ENCODE measurements at regions not wholly inside any gene's neighbourhood (a gene's known extent, or its start where the extent isn't known, plus 50 kb on each side); places are given as distances from the start of the nearest gene placed in this dataset.
A peak's percentile ranks its signal among the peaks of the same experiment; 100 is the strongest.
"Not testable (repeated sequence)": the region's sequence is repeated elsewhere in the genome, so short reads cannot be mapped to it uniquely, and the experiment has no call there.

- H3K36me3 Mint-ChIP-seq (ENCODE audit: low read depth), result no peaks in the 10 kb centered on the region
- DNase-seq (ENCODE audit: low spot score), result no peak
- no peaks in the 10 kb centered on the region for H3K9me3 Mint-ChIP-seq
- no peaks in the 10 kb centered on the region for H3K4me1 Mint-ChIP-seq (ENCODE audit: low read depth)
- no peak overlapping the region for H3K27ac Mint-ChIP-seq
- H3K4me3 Mint-ChIP-seq, result no peak overlapping the region
- no peaks in the 10 kb centered on the region for H3K27me3 Mint-ChIP-seq (ENCODE audit: low read depth)
Measured at GRCh38 chr1:195218428-195219212, 1389.6 kb downstream of the KCNT2 start.

- no peaks in the 10 kb centered on the region for H3K9me3 Mint-ChIP-seq
- H3K36me3 Mint-ChIP-seq (ENCODE audit: low read depth), result no peaks in the 10 kb centered on the region
- DNase-seq (ENCODE audit: low spot score), result no peak
- no peak overlapping the region for H3K27ac Mint-ChIP-seq
- peaks cover 3% of the 10 kb centered on the region for H3K27me3 Mint-ChIP-seq (ENCODE audit: low read depth)
- H3K4me1 Mint-ChIP-seq (ENCODE audit: low read depth), result peaks cover 7% of the 10 kb centered on the region
- no peak overlapping the region for H3K4me3 Mint-ChIP-seq
Measured at GRCh38 chr1:195202241-195202640, 1406.0 kb downstream of the KCNT2 start.

GRCh38 chr1:195200772-195201171, 1407.5 kb downstream of the KCNT2 start:
- Mint-ChIP-seq H3K36me3 (ENCODE audit: low read depth) (no peaks in the 10 kb centered on the region), H3K27ac (no peak overlapping the region), H3K9me3 (no peaks in the 10 kb centered on the region), H3K4me1 (ENCODE audit: low read depth) (peaks cover 11% of the 10 kb centered on the region), H3K27me3 (ENCODE audit: low read depth) (peaks cover 3% of the 10 kb centered on the region), H3K4me3 (no peak overlapping the region)
- DNase-seq (ENCODE audit: low spot score), result no peak

- Mint-ChIP-seq H3K36me3 (ENCODE audit: low read depth) (no peaks in the 10 kb centered on the region), H3K4me3 (no peak overlapping the region), H3K27me3 (ENCODE audit: low read depth) (peaks cover 14% of the 10 kb centered on the region), H3K27ac (no peak overlapping the region), H3K9me3 (peaks cover 8% of the 10 kb centered on the region), H3K4me1 (ENCODE audit: low read depth) (peaks cover 20% of the 10 kb centered on the region)
- DNase-seq (ENCODE audit: low spot score), result no peak
Measured at GRCh38 chr1:195197116-195197515, 1411.1 kb downstream of the KCNT2 start.

GRCh38 chr1:195195423-195196057, 1412.7 kb downstream of the KCNT2 start:
- Mint-ChIP-seq H3K4me3 (peak overlapping the region; percentile 49), H3K27ac (peak overlapping the region; percentile 74), H3K9me3 (peaks cover 17% of the 10 kb centered on the region), H3K4me1 (ENCODE audit: low read depth) (peaks cover 22% of the 10 kb centered on the region), H3K36me3 (ENCODE audit: low read depth) (no peaks in the 10 kb centered on the region), H3K27me3 (ENCODE audit: low read depth) (peaks cover 26% of the 10 kb centered on the region)
- DNase-seq (ENCODE audit: low spot score), result peak; percentile 35

- H3K27ac Mint-ChIP-seq, result no peak overlapping the region
- H3K36me3 Mint-ChIP-seq (ENCODE audit: low read depth), result no peaks in the 10 kb centered on the region
- H3K4me1 Mint-ChIP-seq (ENCODE audit: low read depth), result peaks cover 22% of the 10 kb centered on the region
- peaks cover 26% of the 10 kb centered on the region for H3K27me3 Mint-ChIP-seq (ENCODE audit: low read depth)
- H3K9me3 Mint-ChIP-seq, result peaks cover 17% of the 10 kb centered on the region
- DNase-seq (ENCODE audit: low spot score), result no peak
- H3K4me3 Mint-ChIP-seq, result no peak overlapping the region
Measured at GRCh38 chr1:195193134-195193533, 1415.1 kb downstream of the KCNT2 start.

GRCh38 chr1:195188821-195189220, 1419.4 kb downstream of the KCNT2 start:
- peaks cover 4% of the 10 kb centered on the region for H3K4me1 Mint-ChIP-seq (ENCODE audit: low read depth)
- no peaks in the 10 kb centered on the region for H3K36me3 Mint-ChIP-seq (ENCODE audit: low read depth)
- no peak for DNase-seq (ENCODE audit: low spot score)
- no peak overlapping the region for H3K4me3 Mint-ChIP-seq
- peaks cover 20% of the 10 kb centered on the region for H3K27me3 Mint-ChIP-seq (ENCODE audit: low read depth)
- H3K9me3 Mint-ChIP-seq, result peaks cover 13% of the 10 kb centered on the region
- H3K27ac Mint-ChIP-seq, result no peak overlapping the region

GRCh38 chr1:195186544-195186943, 1421.7 kb downstream of the KCNT2 start:
- H3K27me3 Mint-ChIP-seq (ENCODE audit: low read depth), result peaks cover 8% of the 10 kb centered on the region
- no peak overlapping the region for H3K4me3 Mint-ChIP-seq
- no peak overlapping the region for H3K27ac Mint-ChIP-seq
- no peak for DNase-seq (ENCODE audit: low spot score)
- H3K4me1 Mint-ChIP-seq (ENCODE audit: low read depth), result no peaks in the 10 kb centered on the region
- no peaks in the 10 kb centered on the region for H3K36me3 Mint-ChIP-seq (ENCODE audit: low read depth)
- peaks cover 3% of the 10 kb centered on the region for H3K9me3 Mint-ChIP-seq

GRCh38 chr1:195185736-195186135, 1422.5 kb downstream of the KCNT2 start:
- Mint-ChIP-seq H3K27me3 (ENCODE audit: low read depth) (peaks cover 1% of the 10 kb centered on the region), H3K4me1 (ENCODE audit: low read depth) (no peaks in the 10 kb centered on the region), H3K4me3 (no peak overlapping the region), H3K27ac (no peak overlapping the region), H3K9me3 (no peaks in the 10 kb centered on the region), H3K36me3 (ENCODE audit: low read depth) (no peaks in the 10 kb centered on the region)
- no peak for DNase-seq (ENCODE audit: low spot score)

- Mint-ChIP-seq H3K9me3 (no peaks in the 10 kb centered on the region), H3K27me3 (ENCODE audit: low read depth) (no peaks in the 10 kb centered on the region), H3K27ac (no peak overlapping the region), H3K4me1 (ENCODE audit: low read depth) (no peaks in the 10 kb centered on the region), H3K36me3 (ENCODE audit: low read depth) (no peaks in the 10 kb centered on the region), H3K4me3 (no peak overlapping the region)
- no peak for DNase-seq (ENCODE audit: low spot score)
Measured at GRCh38 chr1:195185321-195185720, 1422.9 kb downstream of the KCNT2 start.

GRCh38 chr1:195173753-195174152, 1434.5 kb downstream of the KCNT2 start:
- H3K36me3 Mint-ChIP-seq (ENCODE audit: low read depth), result no peaks in the 10 kb centered on the region
- H3K4me3 Mint-ChIP-seq, result no peak overlapping the region
- no peak overlapping the region for H3K27ac Mint-ChIP-seq
- H3K4me1 Mint-ChIP-seq (ENCODE audit: low read depth), result no peaks in the 10 kb centered on the region
- no peaks in the 10 kb centered on the region for H3K9me3 Mint-ChIP-seq
- no peak for DNase-seq (ENCODE audit: low spot score)
- no peaks in the 10 kb centered on the region for H3K27me3 Mint-ChIP-seq (ENCODE audit: low read depth)

- H3K4me3 Mint-ChIP-seq; H3K27ac Mint-ChIP-seq; H3K27me3 Mint-ChIP-seq (ENCODE audit: low read depth); H3K4me1 Mint-ChIP-seq (ENCODE audit: low read depth); DNase-seq (ENCODE audit: low spot score); H3K36me3 Mint-ChIP-seq (ENCODE audit: low read depth); H3K9me3 Mint-ChIP-seq: not testable (repeated sequence)
Measured at GRCh38 chr1:195159795-195160194, 1448.4 kb downstream of the KCNT2 start.

GRCh38 chr1:195158091-195158490, 1450.1 kb downstream of the KCNT2 start:
- Mint-ChIP-seq H3K9me3 (no peaks in the 10 kb centered on the region), H3K27ac (no peak overlapping the region), H3K36me3 (ENCODE audit: low read depth) (no peaks in the 10 kb centered on the region), H3K4me3 (no peak overlapping the region), H3K27me3 (ENCODE audit: low read depth) (no peaks in the 10 kb centered on the region), H3K4me1 (ENCODE audit: low read depth) (no peaks in the 10 kb centered on the region)
- DNase-seq (ENCODE audit: low spot score), result no peak

GRCh38 chr1:195153107-195153506, 1455.1 kb downstream of the KCNT2 start:
- Mint-ChIP-seq H3K36me3 (ENCODE audit: low read depth) (no peaks in the 10 kb centered on the region), H3K27me3 (ENCODE audit: low read depth) (no peaks in the 10 kb centered on the region), H3K27ac (no peak overlapping the region), H3K9me3 (no peaks in the 10 kb centered on the region), H3K4me1 (ENCODE audit: low read depth) (no peaks in the 10 kb centered on the region), H3K4me3 (no peak overlapping the region)
- DNase-seq (ENCODE audit: low spot score), result no peak
